Spleen (tissue), 11 donors: ENCODE measurements at regions not wholly inside any gene's neighbourhood (a gene's known extent, or its start where the extent isn't known, plus 50 kb on each side); places are given as distances from the start of the nearest gene placed in this dataset.

Experiments
- DNase-seq: peaks from one replicate; pipeline ENCODE4 v3.0.0-alpha.2; 2020
- H3K27ac ChIP-seq, 8 donors: fragments of 200-600 bp; sonication (generic) in 7 of 8; 1 replicate in 4 of 8; 2 replicates in 4 of 8; pipeline versions ENCODE4 v1.5.0 to v1.8.0; 2016 to 2021; ENCODE audit warnings: inconsistent platforms in 4 of 8, mild to moderate bottlenecking in 4 of 8, moderate library complexity in 1 of 8
- H3K27me3 ChIP-seq, 7 donors: fragments of 200-600 bp; sonication (generic) in 6 of 7; replicated peaks in 1 of 7; 1 replicate in 4 of 7; 2 replicates in 3 of 7; pipeline versions ENCODE4 v1.5.0 to v1.8.0; 2016 to 2021; ENCODE audit warnings: inconsistent platforms in 3 of 7, mild to moderate bottlenecking in 1 of 7
- H3K36me3 ChIP-seq, 6 donors: fragments of 200-600 bp; sonication (generic) in 5 of 6; 1 replicate in 4 of 6; 2 replicates in 2 of 6; pipeline versions ENCODE4 v1.5.0 to v1.8.0; 2016 to 2021; ENCODE audit warnings: inconsistent platforms in 2 of 6
- H3K4me1 ChIP-seq, 6 donors: fragments of 200-600 bp; sonication (generic) in 5 of 6; 1 replicate in 3 of 6; 2 replicates in 3 of 6; pipeline versions ENCODE4 v1.5.0 to v1.8.0; 2016 to 2021; ENCODE audit warnings: inconsistent platforms in 3 of 6
- H3K4me3 ChIP-seq, 8 donors: fragments of 200-600 bp; sonication (generic) in 7 of 8; 1 replicate in 4 of 8; 2 replicates in 4 of 8; pipeline versions ENCODE4 v1.5.0 to v1.8.0; 2016 to 2021; ENCODE audit warnings: inconsistent platforms in 4 of 8, mild to moderate bottlenecking in 4 of 8, moderate library complexity in 2 of 8
- H3K9me3 ChIP-seq, 8 donors: fragments of 200-600 bp; sonication (generic) in 7 of 8; 1 replicate in 4 of 8; 2 replicates in 4 of 8; pipeline versions ENCODE4 v1.5.0 to v1.8.0; 2016 to 2021; ENCODE audit warnings: inconsistent platforms in 4 of 8
- POLR2A ChIP-seq, 3 donors: fragments of 450-650 bp; IDR thresholded peaks; one replicate each; pipeline ENCODE4 v1.5.1; 2017; ENCODE audit warnings: antibody characterized with exemption in 3 of 3, mild to moderate bottlenecking in 1 of 3
- POLR2AphosphoS5 ChIP-seq, 3 donors: sonication (generic); formaldehyde crosslinking; IDR thresholded peaks; one replicate each; pipeline ENCODE4 v1.5.1; 2017; ENCODE audit warnings: antibody characterized with exemption in 3 of 3
- WGBS, 5 donors: extraction: QIAGEN DNeasy Blood & Tissue Kit in 3 of 5; methylation state at CpG; one replicate each; pipeline versions ENCODE4 v1.1.5 to v1.1.7; 2013 to 2018; 5-methylcytosine and 5-hydroxymethylcytosine counted together
- intact Hi-C: fragments of 100-400 bp; cut with DNase I; formaldehyde crosslinking; loops from one replicate; pipeline ENCODE4 v1.15.0; 2023; ENCODE audit warnings: low total_unique reads
- TF ChIP-seq, protein P1 (sequence below), 11 experiments: fragments of 200-600 bp in 7 of 11; fragments of 450-650 bp in 4 of 11; sonication (generic) in 4 of 11; IDR thresholded peaks in 8 of 11; conservative IDR thresholded peaks in 3 of 11; 1 replicate in 7 of 11; 2 replicates in 4 of 11; pipeline versions ENCODE4 v1.4.0 to v1.8.0; 2016 to 2021; ENCODE audit warnings: antibody characterized with exemption in 11 of 11, inconsistent platforms in 4 of 11, mild to moderate bottlenecking in 1 of 11
- donor health status: healthy with polysubstance abuse.
- donor health status: DM: no; HTN: no; CAD: no; lungs with moderate emphysema.
- donor health status: DM: no; HTN: no; CAD: no.
- donor health status: Bipolar disorder and iron deficiency.
- donor health status: healthy.
- donor health status: DM: no; HTN: no; CAD: no.
- donor health status: DM: yes; HTN: yes; CAD: no.

DNA sequence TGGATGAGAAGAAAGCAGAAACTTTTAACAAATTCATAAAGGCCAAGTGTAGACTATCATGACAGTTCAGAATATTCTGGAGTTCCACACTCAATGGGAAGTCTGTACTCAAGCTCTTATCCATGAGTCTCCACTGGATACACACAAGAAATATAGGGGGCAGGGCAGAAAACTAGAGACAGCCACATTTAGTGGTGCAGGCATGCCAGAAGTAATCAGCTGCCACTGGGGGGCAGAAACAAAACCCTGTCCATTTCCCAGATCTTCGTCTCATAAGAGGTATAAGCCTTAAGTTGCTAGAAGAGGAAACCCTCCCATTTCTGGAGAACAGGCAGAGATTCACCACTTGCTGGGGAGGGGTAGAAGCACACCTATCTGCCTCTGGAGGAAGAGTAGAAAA is 166.8 kb upstream of the GALNT2 start:
- no peak overlapping the region for H3K4me3 ChIP-seq
- H3K9me3 ChIP-seq, result peaks cover 0 to 13% (median 2%) of the 10 kb centered on the region in 8 donors
- H3K27ac ChIP-seq, result no peak overlapping the region
- no peak for DNase-seq
- intact Hi-C loops, result no loop called here
- no peaks in the 10 kb centered on the region for H3K4me1 ChIP-seq
- TF ChIP-seq, protein P1, sequence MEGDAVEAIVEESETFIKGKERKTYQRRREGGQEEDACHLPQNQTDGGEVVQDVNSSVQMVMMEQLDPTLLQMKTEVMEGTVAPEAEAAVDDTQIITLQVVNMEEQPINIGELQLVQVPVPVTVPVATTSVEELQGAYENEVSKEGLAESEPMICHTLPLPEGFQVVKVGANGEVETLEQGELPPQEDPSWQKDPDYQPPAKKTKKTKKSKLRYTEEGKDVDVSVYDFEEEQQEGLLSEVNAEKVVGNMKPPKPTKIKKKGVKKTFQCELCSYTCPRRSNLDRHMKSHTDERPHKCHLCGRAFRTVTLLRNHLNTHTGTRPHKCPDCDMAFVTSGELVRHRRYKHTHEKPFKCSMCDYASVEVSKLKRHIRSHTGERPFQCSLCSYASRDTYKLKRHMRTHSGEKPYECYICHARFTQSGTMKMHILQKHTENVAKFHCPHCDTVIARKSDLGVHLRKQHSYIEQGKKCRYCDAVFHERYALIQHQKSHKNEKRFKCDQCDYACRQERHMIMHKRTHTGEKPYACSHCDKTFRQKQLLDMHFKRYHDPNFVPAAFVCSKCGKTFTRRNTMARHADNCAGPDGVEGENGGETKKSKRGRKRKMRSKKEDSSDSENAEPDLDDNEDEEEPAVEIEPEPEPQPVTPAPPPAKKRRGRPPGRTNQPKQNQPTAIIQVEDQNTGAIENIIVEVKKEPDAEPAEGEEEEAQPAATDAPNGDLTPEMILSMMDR (IDR thresholded peaks at IDR 0.05 in 8 of 11, conservative IDR thresholded peaks at IDR 0.05 in 3 of 11), result no peak
- TF ChIP-seq POLR2AphosphoS5 (IDR thresholded peaks at IDR 0.05) (no peak), POLR2A (IDR thresholded peaks at IDR 0.05) (no peak)
- 83 to 100% (median 85%) methylated on average over 1 of the region's 1 CpG for WGBS, 5 donors
- H3K36me3 ChIP-seq, result no peaks in the 10 kb centered on the region
- peaks cover 0 to 40% (median 4%) of the 10 kb centered on the region in 7 donors for H3K27me3 ChIP-seq

DNA sequence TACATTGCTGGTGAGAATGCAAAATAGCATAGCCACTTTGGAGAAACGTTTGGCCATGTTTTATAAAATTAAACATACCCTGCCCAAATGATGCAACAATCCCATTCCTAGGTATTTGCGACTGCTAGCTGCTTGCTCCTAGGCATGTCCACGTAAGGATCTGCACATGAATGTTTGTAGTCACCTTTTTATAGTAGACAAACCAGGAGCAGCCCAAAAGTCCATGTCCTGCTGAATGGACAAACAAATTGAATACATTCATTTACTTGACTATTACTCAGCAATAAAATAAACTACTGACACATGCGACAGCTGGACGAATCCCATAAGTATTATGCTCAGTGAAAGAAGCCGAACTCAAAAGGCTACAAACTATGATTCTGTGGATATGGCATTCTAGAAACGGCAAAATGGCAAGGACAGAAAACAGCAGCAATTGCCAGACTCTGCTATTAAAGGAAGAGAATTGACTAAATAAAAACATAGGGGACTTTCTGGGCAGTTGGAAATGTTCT is 161.9 kb upstream of the GALNT2 start:
- intact Hi-C loops, result no loop called here
- peaks cover 0 to 13% (median 2%) of the 10 kb centered on the region in 8 donors for H3K9me3 ChIP-seq
- DNase-seq, result no peak
- peaks cover 0 to 18% (median 0%) of the 10 kb centered on the region in 7 donors for H3K27me3 ChIP-seq
- H3K27ac ChIP-seq, result no peak overlapping the region
- H3K36me3 ChIP-seq, result no peaks in the 10 kb centered on the region
- TF ChIP-seq, protein P1 (IDR thresholded peaks at IDR 0.05 in 8 of 11, conservative IDR thresholded peaks at IDR 0.05 in 3 of 11), result no peak
- TF ChIP-seq POLR2AphosphoS5 (IDR thresholded peaks at IDR 0.05), result no peak
- no peak for TF ChIP-seq POLR2A (IDR thresholded peaks at IDR 0.05)
- no peaks in the 10 kb centered on the region for H3K4me1 ChIP-seq
- 70 to 89% (median 82%) methylated on average over 7 of the region's 7 CpGs for WGBS, 5 donors
- no peak overlapping the region for H3K4me3 ChIP-seq

DNA sequence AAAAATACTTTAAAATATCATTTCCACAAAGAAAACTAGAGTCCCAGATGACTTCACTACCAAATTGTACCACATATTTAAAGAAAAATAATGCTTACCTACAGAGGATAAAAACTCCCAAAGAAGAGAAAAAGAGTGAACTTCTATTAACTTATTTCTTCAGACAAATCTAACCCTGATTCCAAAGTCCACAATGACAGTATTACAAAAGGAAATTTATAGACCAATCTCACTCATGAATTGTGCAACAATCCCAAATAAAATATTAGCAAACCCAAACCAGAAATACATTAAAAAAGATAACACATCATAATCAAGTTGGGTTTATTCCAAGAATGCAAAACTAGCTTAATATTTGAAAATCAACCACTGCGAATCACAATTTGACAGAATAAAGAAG is 161.4 kb upstream of the GALNT2 start:
- intact Hi-C loops, result no loop called here
- peaks cover 0 to 13% (median 2%) of the 10 kb centered on the region in 8 donors for H3K9me3 ChIP-seq

DNA sequence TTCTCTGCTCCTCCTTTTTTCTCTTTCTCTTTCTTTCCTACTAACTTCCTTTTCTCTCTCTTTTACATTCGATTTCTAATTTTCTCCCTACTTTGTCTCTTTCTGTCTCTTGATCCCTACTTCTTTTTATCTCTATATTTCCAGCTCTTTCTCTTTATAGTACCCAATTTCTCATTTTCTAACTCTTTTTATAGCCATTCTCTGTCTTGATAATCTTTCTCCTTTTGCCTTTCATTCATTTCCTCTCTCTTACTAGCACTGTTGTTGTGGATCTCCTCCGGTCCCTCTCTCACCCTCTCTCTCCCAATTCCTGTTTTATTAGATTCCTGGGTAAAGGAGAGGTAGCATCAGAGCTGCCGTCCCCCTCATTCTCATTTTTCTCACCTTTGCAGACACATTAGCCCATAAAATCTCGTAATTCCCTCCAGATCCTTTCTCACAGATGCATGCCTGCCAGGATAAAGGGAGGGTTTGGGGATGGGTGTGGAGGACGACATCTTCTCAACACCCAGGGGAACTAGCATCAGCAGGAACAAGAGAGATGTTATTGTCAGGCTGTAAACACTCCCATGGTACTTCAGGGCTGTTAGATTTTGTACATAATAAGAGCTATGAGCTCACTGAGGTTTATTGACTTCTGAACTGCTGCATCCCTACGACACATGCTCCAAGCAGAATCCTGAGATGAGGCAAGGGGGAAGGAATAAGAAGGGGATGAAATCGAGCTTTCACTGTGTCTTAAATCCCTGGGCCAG is 159.0 kb upstream of the GALNT2 start:
- DNase-seq, result no peak
- Histone ChIP-seq H3K27ac (no peak overlapping the region), H3K4me1 (no peaks in the 10 kb centered on the region), H3K9me3 (no peaks in the 10 kb centered on the region), H3K27me3 (peaks cover 0 to 14% (median 0%) of the 10 kb centered on the region in 7 donors), H3K4me3 (no peak overlapping the region), H3K36me3 (no peaks in the 10 kb centered on the region)
- WGBS, 5 donors, result 48 to 61% (median 54%) methylated on average over 7 of the region's 7 CpGs
- no peak for TF ChIP-seq POLR2A (IDR thresholded peaks at IDR 0.05)
- TF ChIP-seq POLR2AphosphoS5 (IDR thresholded peaks at IDR 0.05), result no peak
- TF ChIP-seq, protein P1 (IDR thresholded peaks at IDR 0.05 in 8 of 11, conservative IDR thresholded peaks at IDR 0.05 in 3 of 11), result no peak
- intact Hi-C loops, result no loop called here

More for the DNA sequence above, 161.4 kb upstream of the GALNT2 start:
- peaks cover 0 to 14% (median 0%) of the 10 kb centered on the region in 7 donors for H3K27me3 ChIP-seq
- TF ChIP-seq, protein P1 (IDR thresholded peaks at IDR 0.05 in 8 of 11, conservative IDR thresholded peaks at IDR 0.05 in 3 of 11), result no peak
- no peak for TF ChIP-seq POLR2AphosphoS5 (IDR thresholded peaks at IDR 0.05)
- TF ChIP-seq POLR2A (IDR thresholded peaks at IDR 0.05), result no peak
- H3K4me3 ChIP-seq, result no peak overlapping the region
- H3K27ac ChIP-seq, result no peak overlapping the region
- H3K4me1 ChIP-seq, result no peaks in the 10 kb centered on the region
- DNase-seq, result no peak
- WGBS, 5 donors, result 84 to 98% (median 91%) methylated on average over 1 of the region's 1 CpG
- H3K36me3 ChIP-seq, result no peaks in the 10 kb centered on the region
